AG04450 (cell line): ENCODE measurements at regions not wholly inside any gene's neighbourhood (a gene's known extent, or its start where the extent isn't known, plus 50 kb on each side); places are given as distances from the start of the nearest gene placed in this dataset.

ENCODE experiments used
- CTCF ChIA-PET: fragments of 300-600, 350-600 bp; formaldehyde crosslinking; extraction: SDS; loops from one replicate; lab custom pipeline; 2022; ENCODE audit warnings: antibody characterized with exemption, inconsistent platforms; lab: Charles Lee
- POLR2A ChIA-PET: fragments of 350-600 bp; formaldehyde crosslinking; extraction: SDS; loops from one replicate; lab custom pipeline; 2021; ENCODE audit warnings: antibody characterized with exemption, inconsistent platforms; lab: Yijun Ruan, JAX
- DNase-seq: peaks from one replicate; pipeline ENCODE4 v3.0.0-alpha.2; 2011; ENCODE audit warnings: low read depth, low spot score
- H3K27ac ChIP-seq: one replicate; pipeline ENCODE4 v1.5.1; 2012; ENCODE audit warnings: low read depth, low read length, control low read depth
- H3K27me3 ChIP-seq: one replicate; pipeline ENCODE4 v1.6.0; 2012; ENCODE audit warnings: low read length; ENCODE audit not compliant: control insufficient read depth, insufficient read depth
- H3K4me3 ChIP-seq: 2 replicates; pipeline ENCODE4 v1.5.1; 2011; ENCODE audit warnings: mild to moderate bottlenecking, low read depth, low read length, control low read depth
- H3K9me3 ChIP-seq: 2 replicates; pipeline ENCODE4 v1.5.1; 2012; ENCODE audit warnings: low read length; ENCODE audit not compliant: control insufficient read depth, insufficient read depth
- CTCF ChIP-seq: IDR thresholded peaks from 2 replicates; pipeline ENCODE4 v1.5.1; 2011; ENCODE audit warnings: low read depth, low read length, control low read depth, inconsistent platforms

GRCh38 chr2:14336759-14337382, 295.6 kb upstream of the LRATD1 start:
- no peak for TF ChIP-seq CTCF
- ChIA-PET CTCF (no interaction called here), POLR2A (no interaction called here)
- H3K27me3 ChIP-seq: no peaks in the 10 kb centered on the region
- H3K9me3 ChIP-seq: peaks cover 7% of the 10 kb centered on the region
- H3K4me3 ChIP-seq: no peak overlapping the region
- no peak for DNase-seq
- H3K27ac ChIP-seq: no peak overlapping the region

- Histone ChIP-seq H3K27me3 (no peaks in the 10 kb centered on the region), H3K4me3 (no peak overlapping the region), H3K27ac (no peak overlapping the region), H3K9me3 (peaks cover 13% of the 10 kb centered on the region)
- TF ChIP-seq CTCF: no peak
- ChIA-PET POLR2A (no interaction called here), CTCF (no interaction called here)
- DNase-seq: no peak
These were observed 291.8 kb upstream of the LRATD1 start for GRCh38 chr2:14340703-14341102.

- Histone ChIP-seq H3K27ac (no peak overlapping the region), H3K27me3 (no peaks in the 10 kb centered on the region), H3K9me3 (peaks cover 13% of the 10 kb centered on the region), H3K4me3 (no peak overlapping the region)
- ChIA-PET CTCF (no interaction called here), POLR2A (no interaction called here)
- no peak for DNase-seq
- TF ChIP-seq CTCF: no peak
These were observed 290.2 kb upstream of the LRATD1 start for GRCh38 chr2:14342313-14342712.

GRCh38 chr2:14344355-14344754, 288.2 kb upstream of the LRATD1 start:
- no peak for DNase-seq
- H3K4me3 ChIP-seq: no peak overlapping the region
- no peaks in the 10 kb centered on the region for H3K27me3 ChIP-seq
- ChIA-PET CTCF (no interaction called here), POLR2A (no interaction called here)
- no peak for TF ChIP-seq CTCF
- H3K9me3 ChIP-seq: peaks cover 13% of the 10 kb centered on the region
- H3K27ac ChIP-seq: no peak overlapping the region

- H3K4me3 ChIP-seq: no peak overlapping the region
- no peaks in the 10 kb centered on the region for H3K27me3 ChIP-seq
- no peak overlapping the region for H3K27ac ChIP-seq
- no peak for TF ChIP-seq CTCF
- no peak for DNase-seq
- no peaks in the 10 kb centered on the region for H3K9me3 ChIP-seq
- ChIA-PET POLR2A (no interaction called here), CTCF (no interaction called here)
These were observed 284.3 kb upstream of the LRATD1 start for GRCh38 chr2:14348247-14348646.
